SK-N-SH (cell line): ENCODE measurements at regions not wholly inside any gene's neighbourhood (a gene's known extent, or its start where the extent isn't known, plus 50 kb on each side); places are given as distances from the start of the nearest gene placed in this dataset.
"Not testable (repeated sequence)": the region's sequence is repeated elsewhere in the genome, so short reads cannot be mapped to it uniquely, and the experiment has no call there.

Experiments used
- CHD2 ChIP-seq: fragments of 150-350 bp; IDR thresholded peaks from 2 replicates; pipeline ENCODE4 v1.6.1; 2018; ENCODE audit warnings: low read length; ENCODE audit not compliant: partially characterized antibody
- ELF1 ChIP-seq: IDR thresholded peaks from 2 replicates; pipeline ENCODE4 v1.4.0; 2012
- EP300 ChIP-seq, 2 experiments: IDR thresholded peaks; 2 replicates each; pipeline versions ENCODE4 v1.4.0 to v1.6.1; 2012; ENCODE audit warnings: borderline replicate concordance in 1 of 2, low read depth in 1 of 2, low read length in 1 of 2
- GABPA ChIP-seq: IDR thresholded peaks from 2 replicates; pipeline ENCODE4 v1.4.0; 2012; ENCODE audit warnings: low read depth, mild to moderate bottlenecking
- JUND ChIP-seq: IDR thresholded peaks from 2 replicates; pipeline ENCODE4 v1.4.0; 2012
- MEF2A ChIP-seq: IDR thresholded peaks from 2 replicates; pipeline ENCODE4 v1.4.0; 2012; ENCODE audit warnings: low read depth, borderline replicate concordance
- PBX3 ChIP-seq: IDR thresholded peaks from 2 replicates; pipeline ENCODE4; 2012
- REST ChIP-seq: IDR thresholded peaks from 2 replicates; pipeline ENCODE4 v1.6.1; 2012; ENCODE audit warnings: mild to moderate bottlenecking, low read depth, low read length, moderate library complexity
- SMC3 ChIP-seq: IDR thresholded peaks from 2 replicates; pipeline ENCODE4 v1.6.1; 2012; ENCODE audit warnings: low read depth, low read length, improper control_type of control experiment
- TAF1 ChIP-seq: IDR thresholded peaks from 2 replicates; pipeline ENCODE4 v1.6.1; 2012; ENCODE audit warnings: low read depth, mild to moderate bottlenecking, low read length, moderate library complexity, borderline replicate concordance
- ZBTB33 ChIP-seq: IDR thresholded peaks from 2 replicates; pipeline ENCODE4 v1.4.0; 2012; ENCODE audit warnings: low read depth, borderline replicate concordance
- TF ChIP-seq, protein P1 (sequence below): fragments of 150-350 bp; IDR thresholded peaks from 2 replicates; pipeline ENCODE4 v1.6.1; 2016; ENCODE audit warnings: mild to moderate bottlenecking, low read depth, low read length
- TF ChIP-seq, protein P2 (sequence below): fragments of 200-600 bp; sonication (generic); IDR thresholded peaks from 2 replicates; pipeline ENCODE4 v1.6.1; 2017; ENCODE audit warnings: antibody characterized with exemption, mild to moderate bottlenecking, moderate library complexity
- TF ChIP-seq, protein P3 (sequence below): fragments of 150-350 bp; IDR thresholded peaks from 2 replicates; pipeline ENCODE4 v1.6.1; 2017; ENCODE audit warnings: antibody characterized with exemption, low read length, low read depth, borderline replicate concordance

DNA sequence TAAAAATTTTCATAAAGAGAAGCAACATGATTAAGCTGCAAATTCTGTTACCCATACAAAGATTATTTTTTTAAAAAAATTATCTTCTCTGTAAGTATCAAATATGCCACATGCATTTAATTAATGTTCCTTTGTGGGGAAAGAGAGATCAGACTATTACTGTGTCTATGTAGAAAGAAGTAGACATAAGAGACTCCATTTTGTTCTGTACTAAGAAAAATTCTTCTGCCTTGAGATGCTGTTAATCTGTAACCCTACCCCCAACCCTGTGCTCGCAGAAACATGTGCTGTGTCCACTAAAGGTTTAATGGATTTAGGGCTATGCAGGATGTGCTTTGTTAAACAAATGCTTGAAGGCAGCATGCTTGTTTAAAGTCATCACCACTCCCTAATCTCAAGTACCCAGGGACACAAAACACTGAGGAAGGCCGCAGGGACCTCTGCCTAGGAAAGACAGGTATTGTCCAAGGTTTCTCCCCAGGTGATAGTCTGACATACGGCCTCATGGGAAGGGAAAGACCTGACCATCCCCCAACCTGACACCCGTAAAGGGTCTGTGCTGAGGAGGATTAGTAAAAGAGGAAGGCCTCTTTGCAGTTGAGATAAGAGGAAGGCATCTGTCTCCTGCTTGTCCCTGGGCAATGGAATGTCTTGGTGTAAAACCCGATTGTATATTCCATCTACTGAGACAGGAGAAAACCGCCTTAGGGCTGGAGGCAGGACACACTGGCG, 1260.9 kb upstream of the RAG2 start:
- TF ChIP-seq, protein P1, sequence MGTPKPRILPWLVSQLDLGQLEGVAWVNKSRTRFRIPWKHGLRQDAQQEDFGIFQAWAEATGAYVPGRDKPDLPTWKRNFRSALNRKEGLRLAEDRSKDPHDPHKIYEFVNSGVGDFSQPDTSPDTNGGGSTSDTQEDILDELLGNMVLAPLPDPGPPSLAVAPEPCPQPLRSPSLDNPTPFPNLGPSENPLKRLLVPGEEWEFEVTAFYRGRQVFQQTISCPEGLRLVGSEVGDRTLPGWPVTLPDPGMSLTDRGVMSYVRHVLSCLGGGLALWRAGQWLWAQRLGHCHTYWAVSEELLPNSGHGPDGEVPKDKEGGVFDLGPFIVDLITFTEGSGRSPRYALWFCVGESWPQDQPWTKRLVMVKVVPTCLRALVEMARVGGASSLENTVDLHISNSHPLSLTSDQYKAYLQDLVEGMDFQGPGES, result not testable (repeated sequence)
- not testable (repeated sequence) for TF ChIP-seq EP300 (IDR thresholded peaks at IDR 0.05; ENCODE audit: borderline replicate concordance in 1 of 2, low read depth in 1 of 2, low read length in 1 of 2); TAF1; CHD2; GABPA; SMC3; ELF1; ZBTB33; MEF2A; REST; PBX3; JUND
- TF ChIP-seq, protein P2, sequence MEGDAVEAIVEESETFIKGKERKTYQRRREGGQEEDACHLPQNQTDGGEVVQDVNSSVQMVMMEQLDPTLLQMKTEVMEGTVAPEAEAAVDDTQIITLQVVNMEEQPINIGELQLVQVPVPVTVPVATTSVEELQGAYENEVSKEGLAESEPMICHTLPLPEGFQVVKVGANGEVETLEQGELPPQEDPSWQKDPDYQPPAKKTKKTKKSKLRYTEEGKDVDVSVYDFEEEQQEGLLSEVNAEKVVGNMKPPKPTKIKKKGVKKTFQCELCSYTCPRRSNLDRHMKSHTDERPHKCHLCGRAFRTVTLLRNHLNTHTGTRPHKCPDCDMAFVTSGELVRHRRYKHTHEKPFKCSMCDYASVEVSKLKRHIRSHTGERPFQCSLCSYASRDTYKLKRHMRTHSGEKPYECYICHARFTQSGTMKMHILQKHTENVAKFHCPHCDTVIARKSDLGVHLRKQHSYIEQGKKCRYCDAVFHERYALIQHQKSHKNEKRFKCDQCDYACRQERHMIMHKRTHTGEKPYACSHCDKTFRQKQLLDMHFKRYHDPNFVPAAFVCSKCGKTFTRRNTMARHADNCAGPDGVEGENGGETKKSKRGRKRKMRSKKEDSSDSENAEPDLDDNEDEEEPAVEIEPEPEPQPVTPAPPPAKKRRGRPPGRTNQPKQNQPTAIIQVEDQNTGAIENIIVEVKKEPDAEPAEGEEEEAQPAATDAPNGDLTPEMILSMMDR, result not testable (repeated sequence)
- TF ChIP-seq, protein P3, sequence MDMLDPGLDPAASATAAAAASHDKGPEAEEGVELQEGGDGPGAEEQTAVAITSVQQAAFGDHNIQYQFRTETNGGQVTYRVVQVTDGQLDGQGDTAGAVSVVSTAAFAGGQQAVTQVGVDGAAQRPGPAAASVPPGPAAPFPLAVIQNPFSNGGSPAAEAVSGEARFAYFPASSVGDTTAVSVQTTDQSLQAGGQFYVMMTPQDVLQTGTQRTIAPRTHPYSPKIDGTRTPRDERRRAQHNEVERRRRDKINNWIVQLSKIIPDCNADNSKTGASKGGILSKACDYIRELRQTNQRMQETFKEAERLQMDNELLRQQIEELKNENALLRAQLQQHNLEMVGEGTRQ, result not testable (repeated sequence)
